Common myeloid progenitor, CD34-positive (primary cell): ENCODE measurements at regions not wholly inside any gene's neighbourhood (a gene's known extent, or its start where the extent isn't known, plus 50 kb on each side); places are given as distances from the start of the nearest gene placed in this dataset.
A peak's percentile ranks its signal among the peaks of the same experiment; 100 is the strongest.
"Not testable (repeated sequence)": the region's sequence is repeated elsewhere in the genome, so short reads cannot be mapped to it uniquely, and the experiment has no call there.

Source experiments
- CTCF ChIA-PET: fragments of 350-600 bp; sonication (Branson Sonifier 250); formaldehyde crosslinking; loops from one replicate; lab custom pipeline; 2021; ENCODE audit warnings: antibody characterized with exemption; lab: Charles Lee
- POLR2A ChIA-PET: fragments of 350-600 bp; sonication (Branson Sonifier 250); formaldehyde crosslinking; loops from one replicate; lab custom pipeline; 2021; ENCODE audit warnings: antibody characterized with exemption; lab: Charles Lee
- DNase-seq, 3 donors: peaks; one replicate each; pipeline versions ENCODE4 v3.0.0 to v3.0.0-alpha.2; 2013
- H3K27ac ChIP-seq, 2 experiments: 1 replicate in 1 of 2; 2 replicates in 1 of 2; pipeline ENCODE4 v1.7.0; 2013; ENCODE audit warnings: inconsistent platforms in 2 of 2, low read length in 2 of 2, mild to moderate bottlenecking in 2 of 2, low read depth in 1 of 2, moderate library complexity in 1 of 2; ENCODE audit not compliant: severe bottlenecking in 2 of 2, insufficient read depth in 1 of 2, poor library complexity in 1 of 2
- H3K27me3 ChIP-seq, 5 experiments: replicated peaks in 2 of 5; 1 replicate in 3 of 5; 2 replicates in 2 of 5; pipeline versions ENCODE4 v1.6.1 to v1.7.0; 2013; ENCODE audit warnings: low read length in 4 of 5, mild to moderate bottlenecking in 2 of 5, moderate library complexity in 2 of 5, inconsistent platforms in 1 of 5; ENCODE audit not compliant: insufficient read depth in 5 of 5, control insufficient read depth in 4 of 5
- H3K36me3 ChIP-seq, 4 experiments: 1 replicate in 2 of 4; 2 replicates in 2 of 4; pipeline versions ENCODE4 v1.6.1 to v1.7.0; 2013; ENCODE audit warnings: low read length in 3 of 4, control low read depth in 1 of 4, mild to moderate bottlenecking in 1 of 4; ENCODE audit not compliant: control insufficient read depth in 4 of 4, insufficient read depth in 4 of 4
- H3K4me1 ChIP-seq, 4 experiments: 1 replicate in 3 of 4; 2 replicates in 1 of 4; pipeline versions ENCODE4 v1.6.1 to v1.7.1; 2013; ENCODE audit warnings: low read length in 3 of 4, mild to moderate bottlenecking in 3 of 4, control low read depth in 1 of 4, inconsistent platforms in 1 of 4, moderate library complexity in 1 of 4; ENCODE audit not compliant: control insufficient read depth in 4 of 4, insufficient read depth in 4 of 4; ENCODE audit errors: control extremely low read depth in 1 of 4
- H3K4me3 ChIP-seq, 7 experiments: 1 replicate in 4 of 7; 2 replicates in 3 of 7; pipeline versions ENCODE4 v1.5.1 to v1.7.0; 2013; ENCODE audit warnings: mild to moderate bottlenecking in 7 of 7, low read length in 6 of 7, moderate library complexity in 6 of 7, inconsistent platforms in 2 of 7, low read depth in 2 of 7, control low read depth in 1 of 7; ENCODE audit not compliant: insufficient read depth in 4 of 7, control insufficient read depth in 1 of 7; ENCODE audit errors: extremely low read depth in 1 of 7
- H3K9me3 ChIP-seq, 5 experiments: 1 replicate in 4 of 5; 2 replicates in 1 of 5; pipeline versions ENCODE4 v1.6.1 to v1.7.1; 2013; ENCODE audit warnings: low read length in 4 of 5, mild to moderate bottlenecking in 2 of 5, inconsistent platforms in 1 of 5, low read depth in 1 of 5, moderate library complexity in 1 of 5; ENCODE audit not compliant: control insufficient read depth in 4 of 5, insufficient read depth in 2 of 5; ENCODE audit errors: control extremely low read depth in 1 of 5
- WGBS: methylation state at CpG from one replicate; pipeline ENCODE4 v1.1.5; 2013; ENCODE audit not compliant: insufficient coverage; 5-methylcytosine and 5-hydroxymethylcytosine counted together

DNA sequence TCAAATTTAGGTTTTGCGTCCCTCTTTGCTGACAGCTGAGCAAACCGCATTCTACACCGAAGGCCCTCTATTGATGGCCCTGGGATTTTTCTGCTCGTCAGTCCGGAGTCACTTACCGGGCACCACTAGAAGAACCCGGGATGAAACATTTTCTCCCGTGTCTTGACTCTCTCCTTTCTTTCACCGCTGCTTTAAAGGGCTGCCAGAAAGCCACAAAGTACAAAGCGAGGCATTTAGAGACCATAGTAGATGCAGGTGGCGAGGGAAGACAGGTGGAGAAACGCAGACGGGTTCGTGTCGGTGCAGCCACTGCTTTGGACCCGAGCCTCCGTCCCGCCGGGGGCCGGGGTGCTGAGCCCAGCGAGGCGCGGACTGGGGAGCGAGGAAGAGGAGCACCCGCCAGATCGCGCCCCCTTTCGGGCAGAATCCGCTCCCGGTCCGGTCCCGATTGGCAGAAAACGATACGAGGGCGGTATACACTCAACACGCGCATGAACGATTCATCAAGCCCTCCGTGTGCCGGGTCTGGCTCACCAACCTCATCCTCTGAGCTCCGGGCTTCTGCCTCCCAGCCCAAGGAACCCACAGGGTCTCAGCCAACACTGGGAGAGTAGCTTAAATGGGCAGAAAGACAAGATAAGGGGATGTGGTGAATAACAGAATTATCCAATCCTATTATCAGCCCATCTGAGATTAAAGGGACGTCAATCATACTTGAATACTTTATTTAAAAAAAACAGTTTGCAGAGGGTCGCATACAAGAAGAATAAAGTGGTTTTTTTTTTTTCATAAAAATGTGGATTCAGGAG lies 84.9 kb downstream of the TRIM27 start:
- WGBS: under 1% methylated on average over 23 of the region's 43 CpGs
- Histone ChIP-seq H3K36me3 (no peaks in the 10 kb centered on the region), H3K9me3 (no peaks in the 10 kb centered on the region), H3K27ac (peak overlapping the region in 1 of 2 experiments; percentile 82), H3K27me3 (peaks cover 2 to 35% (median 6%) of the 10 kb centered on the region in 5 experiments), H3K4me1 (peaks cover 13 to 27% (median 17%) of the 10 kb centered on the region in 4 experiments), H3K4me3 (peak overlapping the region; percentile 68 to 95 (median 89))
- peak; percentile 88 to 91 (median 88) for DNase-seq
- POLR2A ChIA-PET: interaction anchor here (0.6 kb wide), 1 partner anchor 155 kb away, joined by 4 read pairs; no protein-coding TSS in a partner anchor
- CTCF ChIA-PET: interaction anchor here (0.6 to 3.3 kb wide), 23 partner anchors 10 to 638 kb away, joined by 3 to 40 read pairs (median 4); partner anchors contain the start of gene TRIM27

DNA sequence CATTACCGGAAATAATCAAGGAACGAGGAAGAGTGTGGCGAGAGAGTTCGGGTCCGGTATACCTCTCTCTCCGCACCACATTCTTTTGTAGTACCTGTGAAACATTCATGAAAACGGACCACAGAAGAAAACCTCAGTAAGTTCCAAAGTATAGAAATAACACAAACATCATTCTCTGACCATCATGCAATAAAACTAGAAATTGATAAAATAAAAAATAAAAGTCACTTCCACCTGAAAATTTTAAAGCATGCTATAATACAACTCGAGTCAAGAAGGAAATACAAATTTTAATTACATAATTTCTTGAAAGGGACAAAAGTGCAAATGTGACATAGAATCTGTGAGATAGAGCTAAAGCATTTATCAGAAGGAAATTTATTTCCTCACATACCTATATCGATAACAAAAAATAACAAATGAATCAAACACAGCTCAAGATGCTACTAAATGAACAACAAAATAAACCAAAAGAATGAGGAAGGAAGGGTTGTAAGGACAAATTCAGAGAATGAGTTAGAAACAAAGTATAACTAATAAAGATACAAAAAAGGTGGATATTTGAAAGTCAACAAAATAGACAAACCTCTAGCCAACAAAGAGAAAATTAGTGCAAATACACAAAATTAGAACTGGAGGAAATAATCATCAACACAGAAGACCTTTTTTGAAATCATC lies 84.2 kb downstream of the TRIM27 start:
- Histone ChIP-seq H3K36me3 (no peaks in the 10 kb centered on the region), H3K27me3 (peaks cover 0 to 30% (median 3%) of the 10 kb centered on the region in 5 experiments), H3K4me3 (peak overlapping the region in 6 of 7 experiments; percentile 74 to 95 (median 90)), H3K4me1 (peaks cover 13 to 27% (median 17%) of the 10 kb centered on the region in 4 experiments), H3K27ac (no peak overlapping the region), H3K9me3 (no peaks in the 10 kb centered on the region)
- no CpG with 5 or more reads among the region's 9 CpGs for WGBS
- ChIA-PET CTCF (interaction anchor here (0.8 to 3.3 kb wide), 15 partner anchors 9 to 175 kb away, joined by 3 to 40 read pairs (median 5); partner anchors contain the start of gene TRIM27), POLR2A (no interaction called here)
- DNase-seq: no peak

DNA sequence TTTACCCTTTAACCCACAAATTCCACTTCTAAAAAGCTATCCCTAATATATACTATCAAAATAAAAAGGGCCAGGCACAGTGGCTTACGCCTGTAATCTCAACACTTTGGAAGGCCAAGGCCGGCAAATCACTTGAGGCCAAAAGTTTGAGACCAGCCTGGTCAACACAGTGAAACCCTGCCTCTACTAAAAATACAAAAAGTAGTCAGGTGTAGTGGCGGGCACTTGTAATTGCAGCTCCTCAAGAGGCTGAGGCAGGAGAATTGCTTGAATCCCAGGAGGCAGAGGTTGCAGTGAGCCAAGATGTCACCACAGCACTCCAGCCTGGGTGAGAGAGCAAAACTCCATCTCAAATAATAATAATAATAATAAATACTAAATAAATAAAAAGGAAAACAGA lies 82.5 kb downstream of the TRIM27 start:
- Histone ChIP-seq H3K27ac (no peak overlapping the region), H3K27me3 (peaks cover 0 to 15% (median 2%) of the 10 kb centered on the region in 5 experiments), H3K4me1 (peaks cover 13 to 27% (median 17%) of the 10 kb centered on the region in 4 experiments), H3K4me3 (no peak overlapping the region), H3K36me3 (no peaks in the 10 kb centered on the region), H3K9me3 (no peaks in the 10 kb centered on the region)
- POLR2A ChIA-PET: no interaction called here
- CTCF ChIA-PET: interaction anchor here (1.0 to 2.0 kb wide), 3 partner anchors 22 to 140 kb away, joined by 3 to 5 read pairs (median 4); no protein-coding TSS in a partner anchor
- no peak for DNase-seq
- no CpG with 5 or more reads among the region's 3 CpGs for WGBS

DNA sequence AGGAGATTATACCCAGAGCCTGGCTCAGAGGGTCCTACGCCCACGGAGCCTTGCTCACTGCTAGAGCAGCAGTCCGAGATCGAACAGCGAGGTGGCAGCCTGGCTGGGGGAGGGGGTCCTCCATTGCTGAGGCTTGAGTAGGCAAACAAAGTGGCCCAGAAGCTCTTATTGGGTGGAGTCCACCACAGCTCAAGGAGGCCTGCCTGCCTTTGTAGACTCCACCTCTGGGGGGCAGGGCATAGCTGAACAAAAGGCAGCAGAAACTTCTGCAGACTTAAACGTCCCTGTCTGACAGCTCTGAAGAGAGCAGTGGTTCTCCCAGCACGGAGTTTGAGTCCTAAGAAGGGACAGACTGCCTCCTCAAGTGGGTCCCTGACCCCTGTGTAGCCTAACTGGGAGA lies 75.0 kb downstream of the TRIM27 start:
- H3K27ac ChIP-seq, H3K4me1 ChIP-seq, H3K4me3 ChIP-seq, H3K27me3 ChIP-seq, H3K9me3 ChIP-seq, POLR2A ChIA-PET, H3K36me3 ChIP-seq: not testable (repeated sequence)
- WGBS: 67% methylated on average over 7 of the region's 7 CpGs
- peak; percentile 49 to 68 (median 63) for DNase-seq
- CTCF ChIA-PET: interaction anchor here (0.7 to 2.7 kb wide), 13 partner anchors 11 to 168 kb away, joined by 3 to 20 read pairs (median 4); no protein-coding TSS in a partner anchor
